Spleen (tissue), 11 donors: ENCODE measurements at regions not wholly inside any gene's neighbourhood (a gene's known extent, or its start where the extent isn't known, plus 50 kb on each side); places are given as distances from the start of the nearest gene placed in this dataset.

Experiments
- DNase-seq: peaks from one replicate; pipeline ENCODE4 v3.0.0-alpha.2; 2020
- H3K27ac ChIP-seq, 8 donors: fragments of 200-600 bp; sonication (generic) in 7 of 8; 1 replicate in 4 of 8; 2 replicates in 4 of 8; pipeline versions ENCODE4 v1.5.0 to v1.8.0; 2016 to 2021; ENCODE audit warnings: inconsistent platforms in 4 of 8, mild to moderate bottlenecking in 4 of 8, moderate library complexity in 1 of 8
- H3K27me3 ChIP-seq, 7 donors: fragments of 200-600 bp; sonication (generic) in 6 of 7; replicated peaks in 1 of 7; 1 replicate in 4 of 7; 2 replicates in 3 of 7; pipeline versions ENCODE4 v1.5.0 to v1.8.0; 2016 to 2021; ENCODE audit warnings: inconsistent platforms in 3 of 7, mild to moderate bottlenecking in 1 of 7
- H3K36me3 ChIP-seq, 6 donors: fragments of 200-600 bp; sonication (generic) in 5 of 6; 1 replicate in 4 of 6; 2 replicates in 2 of 6; pipeline versions ENCODE4 v1.5.0 to v1.8.0; 2016 to 2021; ENCODE audit warnings: inconsistent platforms in 2 of 6
- H3K4me1 ChIP-seq, 6 donors: fragments of 200-600 bp; sonication (generic) in 5 of 6; 1 replicate in 3 of 6; 2 replicates in 3 of 6; pipeline versions ENCODE4 v1.5.0 to v1.8.0; 2016 to 2021; ENCODE audit warnings: inconsistent platforms in 3 of 6
- H3K4me3 ChIP-seq, 8 donors: fragments of 200-600 bp; sonication (generic) in 7 of 8; 1 replicate in 4 of 8; 2 replicates in 4 of 8; pipeline versions ENCODE4 v1.5.0 to v1.8.0; 2016 to 2021; ENCODE audit warnings: inconsistent platforms in 4 of 8, mild to moderate bottlenecking in 4 of 8, moderate library complexity in 2 of 8
- H3K9me3 ChIP-seq, 8 donors: fragments of 200-600 bp; sonication (generic) in 7 of 8; 1 replicate in 4 of 8; 2 replicates in 4 of 8; pipeline versions ENCODE4 v1.5.0 to v1.8.0; 2016 to 2021; ENCODE audit warnings: inconsistent platforms in 4 of 8
- CTCF ChIP-seq, 11 experiments: fragments of 200-600 bp in 7 of 11; fragments of 450-650 bp in 4 of 11; sonication (generic) in 4 of 11; IDR thresholded peaks in 8 of 11; conservative IDR thresholded peaks in 3 of 11; 1 replicate in 7 of 11; 2 replicates in 4 of 11; pipeline versions ENCODE4 v1.4.0 to v1.8.0; 2016 to 2021; ENCODE audit warnings: antibody characterized with exemption in 11 of 11, inconsistent platforms in 4 of 11, mild to moderate bottlenecking in 1 of 11
- POLR2A ChIP-seq, 3 donors: fragments of 450-650 bp; IDR thresholded peaks; one replicate each; pipeline ENCODE4 v1.5.1; 2017; ENCODE audit warnings: antibody characterized with exemption in 3 of 3, mild to moderate bottlenecking in 1 of 3
- POLR2AphosphoS5 ChIP-seq, 3 donors: sonication (generic); formaldehyde crosslinking; IDR thresholded peaks; one replicate each; pipeline ENCODE4 v1.5.1; 2017; ENCODE audit warnings: antibody characterized with exemption in 3 of 3
- WGBS, 5 donors: extraction: QIAGEN DNeasy Blood & Tissue Kit in 3 of 5; methylation state at CpG; one replicate each; pipeline versions ENCODE4 v1.1.5 to v1.1.7; 2013 to 2018; 5-methylcytosine and 5-hydroxymethylcytosine counted together
- intact Hi-C: fragments of 100-400 bp; cut with DNase I; formaldehyde crosslinking; loops from one replicate; pipeline ENCODE4 v1.15.0; 2023; ENCODE audit warnings: low total_unique reads
- donor health status: healthy with polysubstance abuse.
- donor health status: DM: no; HTN: no; CAD: no; lungs with moderate emphysema.
- donor health status: DM: no; HTN: no; CAD: no.
- donor health status: Bipolar disorder and iron deficiency.
- donor health status: healthy.
- donor health status: DM: no; HTN: no; CAD: no.
- donor health status: DM: yes; HTN: yes; CAD: no.

DNA sequence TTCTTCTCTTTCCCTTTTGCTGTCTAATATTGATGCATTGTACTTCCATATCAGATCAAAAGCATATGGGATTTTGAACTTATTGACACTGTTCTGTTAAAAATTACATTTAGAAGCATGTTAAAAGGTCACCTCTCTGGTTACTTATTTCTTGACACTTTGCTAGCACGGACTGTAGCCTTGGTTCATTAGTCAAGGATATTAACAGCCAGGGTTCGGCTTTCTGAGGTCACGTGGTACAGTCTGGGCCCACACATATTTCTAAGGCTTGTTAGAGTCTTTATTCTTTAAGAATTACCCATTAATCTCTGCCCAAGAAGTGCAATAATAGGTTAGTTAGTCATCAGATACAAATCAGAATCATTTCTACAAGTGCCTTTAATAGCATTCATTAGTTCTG, 1035.8 kb upstream of the FANCL start:
- H3K27ac ChIP-seq, result no peak overlapping the region
- intact Hi-C loops, result no loop called here
- H3K9me3 ChIP-seq, result no peaks in the 10 kb centered on the region
- 62 to 81% (median 75%) methylated on average over 3 of the region's 3 CpGs for WGBS, 5 donors
- no peak overlapping the region for H3K4me3 ChIP-seq
- TF ChIP-seq POLR2AphosphoS5 (IDR thresholded peaks at IDR 0.05), result no peak
- no peak for TF ChIP-seq POLR2A (IDR thresholded peaks at IDR 0.05)
- no peak for TF ChIP-seq CTCF (IDR thresholded peaks at IDR 0.05 in 8 of 11, conservative IDR thresholded peaks at IDR 0.05 in 3 of 11)
- no peaks in the 10 kb centered on the region for H3K4me1 ChIP-seq
- no peaks in the 10 kb centered on the region for H3K36me3 ChIP-seq
- no peak for DNase-seq
- H3K27me3 ChIP-seq, result no peaks in the 10 kb centered on the region

GRCh38 chr2:59276033-59276432, 1034.9 kb upstream of the FANCL start:
- TF ChIP-seq CTCF (IDR thresholded peaks at IDR 0.05 in 8 of 11, conservative IDR thresholded peaks at IDR 0.05 in 3 of 11), result no peak
- TF ChIP-seq POLR2AphosphoS5 (IDR thresholded peaks at IDR 0.05), result no peak
- no peak for TF ChIP-seq POLR2A (IDR thresholded peaks at IDR 0.05)
- Histone ChIP-seq H3K4me3 (no peak overlapping the region), H3K36me3 (no peaks in the 10 kb centered on the region), H3K27me3 (no peaks in the 10 kb centered on the region), H3K4me1 (no peaks in the 10 kb centered on the region), H3K27ac (no peak overlapping the region), H3K9me3 (no peaks in the 10 kb centered on the region)
- intact Hi-C loops, result no loop called here
- DNase-seq, result no peak
- 55 to 68% (median 64%) methylated on average over 2 of the region's 2 CpGs for WGBS, 5 donors

GRCh38 chr2:59266453-59266852, 1025.3 kb upstream of the FANCL start:
- no peak for DNase-seq
- Histone ChIP-seq H3K9me3 (no peaks in the 10 kb centered on the region), H3K4me1 (no peaks in the 10 kb centered on the region), H3K27me3 (no peaks in the 10 kb centered on the region), H3K27ac (no peak overlapping the region), H3K36me3 (no peaks in the 10 kb centered on the region), H3K4me3 (no peak overlapping the region)
- TF ChIP-seq CTCF (IDR thresholded peaks at IDR 0.05 in 8 of 11, conservative IDR thresholded peaks at IDR 0.05 in 3 of 11) (no peak), POLR2A (IDR thresholded peaks at IDR 0.05) (no peak), POLR2AphosphoS5 (IDR thresholded peaks at IDR 0.05) (no peak)
- 79 to 85% (median 83%) methylated on average over 2 of the region's 2 CpGs for WGBS, 5 donors
- intact Hi-C loops, result no loop called here

GRCh38 chr2:59259913-59260312, 1018.8 kb upstream of the FANCL start:
- intact Hi-C loops, result no loop called here
- TF ChIP-seq POLR2A (IDR thresholded peaks at IDR 0.05), result no peak
- no peak for TF ChIP-seq CTCF (IDR thresholded peaks at IDR 0.05 in 8 of 11, conservative IDR thresholded peaks at IDR 0.05 in 3 of 11)
- 68 to 83% (median 79%) methylated on average over 3 of the region's 3 CpGs for WGBS, 5 donors

More at GRCh38 chr2:59259913-59260312, 1018.8 kb upstream of the FANCL start:
- Histone ChIP-seq H3K9me3 (no peaks in the 10 kb centered on the region), H3K4me3 (no peak overlapping the region), H3K27ac (no peak overlapping the region), H3K27me3 (no peaks in the 10 kb centered on the region), H3K4me1 (no peaks in the 10 kb centered on the region), H3K36me3 (no peaks in the 10 kb centered on the region)
- no peak for DNase-seq
